Renal pelvis (tissue), 1 donor: ENCODE measurements at regions not wholly inside any gene's neighbourhood (a gene's known extent, or its start where the extent isn't known, plus 50 kb on each side); places are given as distances from the start of the nearest gene placed in this dataset.

ENCODE experiments used
- DNase-seq: peaks from one replicate; pipeline ENCODE4 v3.0.0-alpha.2; 2013

DNA sequence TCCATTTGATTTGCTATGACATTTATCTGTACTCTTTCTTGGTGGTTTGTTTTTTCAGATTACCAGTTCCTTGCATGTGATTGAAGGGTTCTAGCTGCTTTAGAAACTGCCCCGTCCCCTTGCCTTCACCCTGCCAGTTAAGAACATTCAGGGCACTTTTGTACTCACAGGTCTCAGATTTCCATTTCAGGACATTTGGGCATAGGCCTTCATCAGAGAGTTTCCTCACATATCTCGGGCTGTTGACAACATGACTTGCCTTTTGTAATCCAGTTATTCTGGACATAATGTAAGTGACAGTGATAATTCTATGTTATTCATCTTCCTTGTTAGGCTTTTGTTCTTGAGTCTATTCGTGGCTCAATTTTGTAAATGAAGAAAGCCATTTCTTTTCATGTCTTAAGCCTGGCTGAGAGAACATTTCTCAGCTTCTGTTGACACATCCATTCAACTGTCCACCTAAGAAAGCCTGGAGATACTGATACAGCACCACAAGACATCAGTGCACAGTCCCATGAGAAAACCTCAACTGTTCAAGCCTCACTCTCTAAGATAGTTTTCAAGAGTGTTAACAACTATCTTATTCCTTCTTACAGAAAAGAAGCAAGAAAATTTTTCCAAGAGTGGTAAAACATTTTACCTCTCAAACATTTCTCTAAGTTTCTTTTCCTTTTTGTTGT, 209.3 kb upstream of the SGK1 start:
- DNase-seq: no peak

DNA sequence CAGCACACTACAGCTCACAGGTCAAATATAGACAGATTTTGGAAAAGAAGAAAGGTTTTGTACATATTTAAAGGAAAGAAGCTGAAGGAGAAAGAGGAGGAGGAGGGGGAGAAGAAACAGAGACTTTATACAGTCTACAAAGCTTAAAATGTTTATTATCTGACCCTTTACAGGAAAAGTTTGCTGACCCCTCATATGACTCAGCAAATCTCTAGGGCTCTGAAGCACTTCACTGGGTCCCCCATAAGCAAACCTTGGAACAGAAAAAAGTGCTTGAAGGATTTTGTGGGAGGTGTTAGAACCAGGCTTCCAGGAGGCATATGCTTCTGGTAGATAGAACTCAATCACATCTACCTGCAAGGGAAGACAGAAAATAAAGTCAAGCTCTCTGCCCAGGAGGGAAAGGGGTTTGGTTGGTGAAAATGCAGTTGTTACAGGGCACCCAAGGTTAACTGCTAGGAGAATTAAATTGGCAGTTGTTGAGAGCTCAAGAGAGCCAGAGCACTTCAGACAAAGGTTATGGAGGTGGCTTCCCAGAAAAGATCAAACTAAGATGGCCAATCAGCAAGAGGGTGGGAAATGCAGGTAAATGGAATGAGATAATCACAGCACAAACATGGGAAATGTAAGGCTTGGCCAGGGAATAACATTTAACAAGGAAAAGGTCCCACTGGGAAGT, 207.4 kb upstream of the SGK1 start:
- no peak for DNase-seq

DNA sequence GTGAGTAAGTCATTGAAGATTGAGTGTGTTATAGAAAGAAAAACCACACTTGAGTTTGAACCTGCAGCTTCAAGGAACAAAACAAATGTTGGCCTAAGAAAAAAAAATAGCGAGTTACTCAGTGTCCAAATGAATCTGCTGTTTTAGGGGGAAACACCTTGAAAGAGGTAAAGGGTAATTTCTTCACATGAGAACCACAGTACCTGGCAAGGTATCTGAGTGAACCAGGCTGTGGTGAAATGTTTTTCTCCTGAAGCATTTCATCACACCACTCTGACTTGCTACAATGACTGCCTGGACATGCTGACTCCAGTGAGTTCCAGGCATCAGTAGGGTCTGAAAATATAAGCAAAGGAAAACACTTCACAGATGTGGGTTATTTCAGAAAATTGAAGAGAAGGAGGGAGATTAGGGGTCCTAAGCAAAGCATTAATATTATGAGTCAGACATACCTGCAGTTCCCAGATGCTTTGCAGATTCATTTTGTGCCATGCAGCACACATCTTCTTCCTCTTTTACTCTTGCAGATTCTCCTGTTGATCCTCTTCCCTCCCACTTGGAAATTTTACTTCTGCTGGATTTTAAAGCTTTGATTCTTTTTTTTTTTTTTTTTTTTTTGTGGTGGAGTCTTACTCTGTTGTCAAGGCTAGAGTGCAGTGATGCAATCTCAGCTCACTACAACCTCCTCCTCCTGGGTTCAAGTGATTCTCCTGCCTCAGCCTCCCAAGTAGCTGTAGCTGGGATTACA, 206.2 kb upstream of the SGK1 start:
- no peak for DNase-seq

GRCh38 chr6:134523051-134523450, 205.1 kb upstream of the SGK1 start:
- no peak for DNase-seq

DNA sequence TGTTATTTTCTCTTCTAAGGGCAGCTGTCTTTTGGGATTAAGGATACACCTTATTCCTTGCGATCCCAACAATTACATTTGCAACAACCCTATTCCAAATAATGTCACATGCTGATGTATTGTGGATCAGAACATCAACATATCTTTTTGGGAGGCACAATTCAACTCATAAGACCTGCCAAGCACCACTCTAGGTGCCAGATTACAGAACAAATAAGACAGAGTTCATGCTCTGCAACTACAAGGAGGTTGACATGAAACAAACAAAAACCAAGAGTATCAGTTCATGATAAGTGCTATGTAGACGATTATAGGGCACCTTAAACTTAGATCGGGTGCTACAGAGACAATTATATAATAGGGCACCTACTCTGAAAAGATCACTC, 203.2 kb upstream of the SGK1 start:
- DNase-seq: no peak

DNA sequence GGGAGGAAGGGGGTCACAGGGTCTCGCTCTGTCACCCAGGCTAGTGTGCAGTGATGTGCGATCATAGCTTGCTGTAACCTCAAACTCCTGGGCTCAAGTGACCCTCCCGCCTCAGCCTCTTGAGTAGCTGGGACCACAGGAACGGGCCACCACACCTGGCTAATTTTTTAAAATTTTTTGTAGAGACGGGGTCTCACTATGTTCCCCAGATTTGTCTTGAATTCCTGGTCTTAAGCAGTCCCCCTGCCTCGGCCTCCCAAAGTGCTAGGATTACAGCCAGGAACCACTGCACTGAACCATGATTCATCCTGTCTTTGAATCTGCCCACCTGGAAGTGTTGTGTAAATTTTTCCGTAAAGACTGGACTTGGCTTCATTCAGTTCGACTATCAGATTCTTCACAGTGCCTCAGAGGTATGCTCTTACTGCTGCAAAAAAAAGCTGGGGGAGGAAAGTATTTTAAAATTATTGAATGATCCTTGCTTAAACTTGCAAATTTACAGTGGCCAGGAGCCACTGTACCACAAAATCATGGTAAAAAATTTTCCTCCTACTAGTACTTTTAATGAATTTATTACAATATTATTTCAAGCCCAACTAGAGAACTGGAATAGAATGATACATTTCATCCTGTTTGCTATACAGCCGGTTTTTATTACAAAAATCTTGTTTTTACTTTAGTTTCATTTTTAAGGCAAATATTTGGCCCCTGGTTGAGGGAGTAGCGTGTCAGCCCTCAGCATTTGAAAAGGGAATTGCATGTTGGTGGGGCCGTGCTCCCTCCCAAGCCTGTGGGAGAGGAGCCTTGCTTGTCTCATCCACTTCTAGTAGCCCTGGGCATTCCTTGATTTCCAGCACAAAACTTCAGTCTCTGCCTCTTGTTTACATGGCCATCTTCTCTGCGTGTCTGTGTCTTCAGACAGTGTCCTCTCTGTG, 202.5 kb upstream of the SGK1 start:
- no peak for DNase-seq

- peak; percentile 57 for DNase-seq
These were observed 201.6 kb upstream of the SGK1 start for GRCh38 chr6:134519465-134519864.

DNA sequence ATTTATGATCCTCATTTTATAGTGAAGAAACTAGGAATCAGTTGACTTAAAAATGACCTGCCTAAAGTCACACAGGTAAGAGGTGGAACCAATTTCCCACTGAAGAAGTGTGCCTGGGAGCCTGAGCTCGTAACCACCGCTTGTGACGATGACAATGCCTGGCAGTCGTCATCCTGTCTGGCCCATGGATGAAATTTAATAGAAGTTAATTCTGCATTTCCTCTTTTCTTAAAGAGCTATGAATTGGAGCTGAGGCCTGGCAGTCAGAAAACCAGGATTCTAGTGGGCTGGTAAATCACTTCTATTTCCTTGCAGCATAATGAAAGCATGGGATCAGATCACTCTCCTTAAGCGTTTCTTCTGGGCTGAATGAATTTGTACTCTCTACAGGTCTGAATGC, 200.0 kb upstream of the SGK1 start:
- no peak for DNase-seq

GRCh38 chr6:134517145-134517658, 199.3 kb upstream of the SGK1 start:
- no peak for DNase-seq

- no peak for DNase-seq
These were observed 198.7 kb upstream of the SGK1 start for GRCh38 chr6:134516582-134516981.

DNA sequence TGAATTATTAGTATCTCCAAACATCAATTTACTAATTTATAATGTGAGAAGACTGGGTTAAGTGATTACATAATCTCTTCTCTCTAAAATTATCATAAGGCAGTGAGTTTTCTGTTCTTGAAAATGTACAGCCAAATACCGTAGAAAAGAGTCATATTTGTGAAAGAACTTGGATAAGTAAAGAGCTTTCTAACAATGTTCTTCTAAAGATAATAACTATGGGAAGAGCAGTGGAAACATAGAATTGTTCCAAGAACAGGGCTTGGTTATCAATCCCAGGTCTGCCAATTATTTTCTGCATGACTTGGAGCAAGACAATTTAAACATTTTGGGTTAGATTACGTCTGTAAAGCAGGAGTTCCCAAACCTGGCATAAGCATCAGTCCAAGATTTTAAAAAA, 198.1 kb upstream of the SGK1 start:
- DNase-seq: no peak

DNA sequence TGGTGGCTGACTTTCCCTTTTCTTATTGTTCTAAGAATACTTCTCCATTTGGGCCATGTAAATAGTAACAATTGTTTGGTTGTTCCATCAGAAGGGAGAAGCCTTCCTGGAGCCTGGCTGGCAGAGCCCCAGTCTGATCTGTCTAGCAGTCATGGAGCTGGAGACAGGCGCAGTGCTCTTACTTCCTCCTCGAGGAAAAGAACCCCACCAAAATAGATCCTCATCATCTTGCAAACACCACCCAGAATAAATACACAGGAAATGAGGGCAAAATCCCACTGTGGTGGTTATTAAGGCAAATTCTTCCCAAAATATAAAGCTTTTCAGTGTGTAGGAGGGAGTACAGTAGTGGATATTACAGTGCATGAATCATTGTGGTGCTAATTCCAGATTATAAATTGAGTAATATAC, 195.1 kb upstream of the SGK1 start:
- DNase-seq: no peak

- no peak for DNase-seq
These were observed 194.2 kb upstream of the SGK1 start for GRCh38 chr6:134511984-134512683.

DNA sequence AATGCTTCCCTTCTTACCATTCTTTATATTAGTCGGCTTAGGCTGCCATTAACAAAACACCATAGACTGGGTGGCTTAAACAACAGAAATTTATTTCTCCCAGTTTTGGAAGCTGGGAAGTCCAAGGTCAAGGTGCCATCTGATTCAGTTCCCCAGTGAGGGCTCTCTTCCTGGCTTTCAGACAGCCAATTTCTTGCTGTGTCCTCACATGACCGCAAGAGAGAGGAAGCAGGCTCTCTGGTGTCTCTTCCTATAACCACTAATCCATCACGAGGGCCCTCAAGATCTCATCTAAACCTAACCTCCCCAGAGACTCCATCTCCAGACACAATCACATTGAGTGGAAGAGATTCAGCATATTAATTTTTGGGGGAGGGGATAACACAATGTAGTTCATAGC, 193.0 kb upstream of the SGK1 start:
- no peak for DNase-seq

- DNase-seq: no peak
These were observed 192.2 kb upstream of the SGK1 start for GRCh38 chr6:134510142-134510541.

- no peak for DNase-seq
These were observed 191.1 kb upstream of the SGK1 start for GRCh38 chr6:134508862-134509498.

- no peak for DNase-seq
These were observed 188.2 kb upstream of the SGK1 start for GRCh38 chr6:134506162-134506561.

GRCh38 chr6:134503585-134504281, 185.8 kb upstream of the SGK1 start:
- DNase-seq: no peak

DNA sequence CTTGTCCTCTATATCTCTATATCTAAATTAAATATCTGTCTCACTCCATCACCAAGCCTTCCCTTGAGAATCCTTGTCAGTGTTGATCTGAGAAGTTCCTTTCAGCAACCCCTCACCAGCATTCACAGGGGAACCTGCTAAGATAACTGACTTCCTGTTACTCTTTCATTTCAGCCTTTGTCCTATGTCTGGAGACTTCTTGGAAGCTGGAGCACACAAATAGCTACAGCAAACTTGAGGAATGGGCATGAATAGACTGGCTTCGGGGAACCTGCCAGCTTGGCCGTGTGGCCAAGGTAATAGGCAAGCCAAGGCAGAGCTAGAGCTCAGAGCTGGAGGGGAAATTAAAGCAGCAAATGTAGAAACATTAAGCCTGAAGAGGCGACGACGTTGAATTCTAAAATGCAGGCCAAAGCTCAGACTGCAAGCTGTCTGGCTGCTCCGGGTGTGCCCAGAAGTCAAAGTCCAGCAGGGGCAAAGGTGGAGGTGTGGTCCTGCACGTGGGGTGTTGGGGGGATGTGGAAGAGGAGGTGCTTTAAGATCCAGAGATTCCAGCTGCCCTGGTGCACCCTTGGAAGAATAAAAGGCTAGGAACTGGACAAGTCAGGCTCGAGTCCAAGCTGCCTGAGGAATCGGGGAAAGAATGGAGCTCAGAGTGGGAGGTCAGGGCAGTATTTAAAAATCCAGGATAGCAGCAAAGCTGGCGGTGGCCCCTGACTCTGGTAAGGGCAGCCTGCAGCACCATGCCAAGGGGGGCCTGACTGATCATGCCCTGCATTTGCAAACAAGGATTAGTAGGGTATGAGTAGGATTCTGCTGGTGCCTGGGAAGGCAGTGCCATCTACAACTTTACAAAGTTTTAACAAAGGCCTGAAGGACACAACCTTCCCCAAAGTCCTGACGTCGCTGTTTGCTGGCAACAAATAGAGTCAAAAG, 185.0 kb upstream of the SGK1 start:
- DNase-seq: no peak
